ENCODE measurements at regions not wholly inside any gene's neighbourhood (a gene's known extent, or its start where the extent isn't known, plus 50 kb on each side); places are given as distances from the start of the nearest gene placed in this dataset.

DNA sequence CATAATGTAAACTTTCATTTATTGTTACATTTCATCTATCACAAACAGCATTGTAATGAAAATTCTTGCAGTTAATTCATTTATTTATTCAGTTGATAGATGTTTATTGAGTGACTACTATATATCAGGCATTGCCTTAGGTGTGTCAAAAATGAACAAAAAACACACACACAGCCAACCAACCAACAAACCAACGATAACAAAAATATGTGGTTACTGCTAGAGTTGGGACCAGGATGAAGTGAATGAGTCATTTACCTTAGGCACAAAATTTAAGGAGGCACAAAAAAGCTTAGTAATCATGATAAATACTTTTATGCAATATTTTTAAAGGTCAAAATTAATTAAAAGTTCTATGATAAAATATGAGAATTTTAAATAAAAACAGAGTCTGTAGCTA lies 223.4 kb downstream of the CSNK1G3 start:
- Histone ChIP-seq H2AK5ac (ENCODE audit: low read depth, low read length) (no peak overlapping the region), H4K5ac (ENCODE audit: insufficient read length, low read depth, low read length) (no peak overlapping the region), H3K56ac (replicated peaks; ENCODE audit: insufficient read length, low read depth, low read length) (no peak overlapping the region), H4K8ac (ENCODE audit: extremely low read depth, insufficient read depth, low read length) (no peak overlapping the region), H2BK5ac (ENCODE audit: low read depth, low read length) (no peak overlapping the region), H3K18ac (ENCODE audit: extremely low read depth, low read length) (no peak overlapping the region), H4K20me1 (replicated peaks in 1 of 2; ENCODE audit: control insufficient read depth in 1 of 2, insufficient read depth in 2 of 2, low read length in 2 of 2) (no peaks in the 10 kb centered on the region), H2AFZ (ENCODE audit: low read length) (no peak overlapping the region), H3K4me1 (replicated peaks in 1 of 4; ENCODE audit: control insufficient read depth in 3 of 4, insufficient read depth in 4 of 4, low read length in 3 of 4) (no peaks in the 10 kb centered on the region), H3K4ac (replicated peaks; ENCODE audit: insufficient read length, low read depth, low read length) (no peak overlapping the region), H3K9ac (replicated peaks in 1 of 4; ENCODE audit: extremely low read depth in 1 of 4, low read depth in 3 of 4, low read length in 3 of 4) (no peak overlapping the region), H3K23me2 (ENCODE audit: low read depth, low read length) (peaks cover 1% of the 10 kb centered on the region; the same call in 1 of the 2 replicates), H3K4me2 (ENCODE audit: insufficient read depth in 1 of 2, low read depth in 2 of 2, low read length in 2 of 2) (no peak overlapping the region), H3K27me3 (replicated peaks in 1 of 4; ENCODE audit: control insufficient read depth in 3 of 4, extremely low read depth in 1 of 4, insufficient read depth in 3 of 4, low read length in 3 of 4) (no peaks in the 10 kb centered on the region), H3K79me1 (ENCODE audit: low read depth, low read length) (no peaks in the 10 kb centered on the region), H2BK12ac (ENCODE audit: low read depth, low read length) (no peak overlapping the region), H4K91ac (replicated peaks; ENCODE audit: insufficient read length, low read length) (no peak overlapping the region), H2BK120ac (replicated peaks; ENCODE audit: low read depth, low read length) (no peak overlapping the region), H2BK20ac (ENCODE audit: low read length) (no peak overlapping the region), H2BK15ac (ENCODE audit: low read length) (no peak overlapping the region), H3K36me3 (ENCODE audit: control insufficient read depth in 2 of 4, insufficient read depth in 4 of 4, low read length in 3 of 4) (no peaks in the 10 kb centered on the region), H3K4me3 (ENCODE audit: extremely low read depth in 1 of 4, insufficient read depth in 2 of 4, low read depth in 3 of 4, low read length in 4 of 4) (no peak overlapping the region), H3K79me2 (ENCODE audit: control insufficient read depth in 1 of 2, insufficient read depth in 2 of 2, low read length in 2 of 2) (no peaks in the 10 kb centered on the region), H3K27ac (ENCODE audit: low read depth, low read length) (no peak overlapping the region), H3K9me3 (ENCODE audit: insufficient read depth in 2 of 2, low read depth in 1 of 2, low read length in 1 of 2) (peaks cover 19 to 20% of the 10 kb centered on the region in 2 experiments), H3K14ac (ENCODE audit: insufficient read length) (no peak overlapping the region), H3K23ac (ENCODE audit: insufficient read length) (no peak overlapping the region)
- no peak for DNase-seq (ENCODE audit: low read depth in 1 of 2, low spot score in 2 of 2)
- WGBS, 2 experiments (ENCODE audit: extremely low coverage in 1 of 2, insufficient coverage in 1 of 2, insufficient read length in 1 of 2, insufficient replicate concordance in 2 of 2, low coverage in 1 of 2, low lambda C conversion rate in 2 of 2, missing lambda C conversion rate in 1 of 2) = 86% methylated on average over 1 of the region's 1 CpG; no CpG with 5 or more reads in 1 of the 2 experiments
- ChIA-PET POLR2A (ENCODE audit: partially characterized antibody) (no interaction called here), CTCF (ENCODE audit: partially characterized antibody) (no interaction called here)
- no peak for TF ChIP-seq KDM5A (IDR thresholded peaks at IDR 0.05; ENCODE audit: low read length)
- no peak for FAIRE-seq

All from H1 (cell line).